SIG-M5 (cell line): ENCODE measurements at regions not wholly inside any gene's neighbourhood (a gene's known extent, or its start where the extent isn't known, plus 50 kb on each side); places are given as distances from the start of the nearest gene placed in this dataset.
"Not testable (repeated sequence)": the region's sequence is repeated elsewhere in the genome, so short reads cannot be mapped to it uniquely, and the experiment has no call there.

Experiments
- DNase-seq: peaks from one replicate; lab custom pipeline; 2025; lab: John Stamatoyannopoulos, UW

DNA sequence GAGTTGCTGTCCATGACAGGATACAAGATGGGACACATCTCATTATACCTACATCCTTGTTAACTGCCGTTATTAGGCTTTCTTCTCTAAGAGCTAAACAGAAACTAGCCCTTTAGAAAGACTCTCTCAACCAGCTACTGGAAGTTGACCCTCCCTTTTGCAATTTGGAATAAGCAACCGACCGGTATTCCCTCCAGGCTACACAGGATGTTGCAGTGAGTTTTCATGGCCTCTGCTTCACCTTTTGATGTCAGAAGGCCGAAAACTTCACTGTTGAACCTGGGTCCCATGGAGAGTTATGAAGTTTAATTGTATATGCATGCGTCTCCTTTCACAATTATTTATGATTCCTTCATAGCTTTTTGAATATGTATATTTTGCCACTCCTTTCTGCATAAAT is 1042.5 kb upstream of the SPRY2 start:
- no peak for DNase-seq

DNA sequence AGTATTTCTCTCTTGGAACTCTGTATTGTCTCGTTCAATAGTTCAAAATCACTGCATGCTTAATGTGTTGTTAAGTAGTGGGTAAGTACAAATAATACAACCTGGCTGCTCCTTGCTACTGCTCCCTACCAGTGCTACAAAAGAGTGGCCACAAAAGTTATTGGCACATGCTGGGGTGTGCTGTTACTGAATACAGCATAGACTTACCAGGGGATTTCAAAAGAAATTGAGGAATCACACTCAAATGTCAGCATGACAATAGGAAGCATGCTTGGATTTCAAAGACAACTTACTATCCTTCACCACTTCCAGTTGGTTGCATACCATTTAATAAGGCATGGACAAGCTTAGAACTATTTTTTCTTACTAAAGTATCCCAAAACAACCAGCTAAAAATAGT is 1041.3 kb upstream of the SPRY2 start:
- DNase-seq = no peak

DNA sequence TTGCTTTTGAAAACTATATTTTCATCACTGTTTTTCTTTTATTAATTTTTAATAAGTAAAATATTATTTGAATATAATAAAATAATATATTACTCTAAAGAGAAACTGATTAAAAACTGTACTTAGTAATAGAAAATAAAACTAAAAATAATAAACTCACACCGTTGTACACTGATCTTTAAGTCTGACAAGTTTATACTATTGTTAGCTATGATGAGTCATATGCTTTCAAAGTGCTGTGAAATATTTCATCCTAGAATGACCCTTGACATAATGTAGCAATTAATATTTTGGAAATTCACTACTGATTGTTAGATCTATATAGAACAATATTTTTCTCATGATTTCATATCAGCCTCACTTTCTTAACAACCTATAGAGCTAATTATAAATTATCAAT is 1040.6 kb upstream of the SPRY2 start:
- no peak for DNase-seq

DNA sequence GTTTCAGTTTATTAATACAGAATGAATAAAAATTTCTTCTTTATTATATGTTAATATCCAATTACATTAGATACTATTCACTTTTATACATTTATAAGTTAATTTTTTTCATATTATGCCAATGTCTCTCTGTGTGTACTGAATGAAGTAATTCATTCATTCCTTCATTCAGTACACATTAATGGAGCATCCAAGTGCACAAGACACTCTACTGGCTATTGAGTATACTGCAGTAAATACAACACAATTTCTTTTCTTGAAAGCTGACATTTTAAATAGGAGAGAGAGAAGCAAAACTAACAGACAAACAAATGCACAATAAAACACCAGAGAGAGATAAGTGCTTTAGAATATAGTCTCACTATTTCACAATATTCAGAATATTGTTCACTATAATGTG is 1038.3 kb upstream of the SPRY2 start:
- no peak for DNase-seq

DNA sequence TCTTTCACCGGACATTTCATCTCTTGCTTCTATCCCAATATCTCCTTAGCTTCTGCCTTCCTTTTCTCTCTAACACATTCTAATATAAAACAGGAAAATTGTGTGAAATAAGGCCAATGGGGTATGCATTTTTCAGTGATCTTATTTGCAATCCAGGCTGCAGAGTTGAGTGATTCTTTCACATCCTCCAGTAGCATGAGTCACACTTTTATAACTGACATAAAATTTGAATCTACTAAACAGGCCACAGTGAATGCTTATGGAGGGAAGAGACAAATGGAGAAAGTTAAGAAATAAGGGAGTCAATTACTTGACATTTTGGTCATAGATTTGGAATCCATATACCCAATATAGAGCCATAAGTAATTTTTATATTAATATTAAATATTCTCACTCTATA is 1037.0 kb upstream of the SPRY2 start:
- DNase-seq = no peak

DNA sequence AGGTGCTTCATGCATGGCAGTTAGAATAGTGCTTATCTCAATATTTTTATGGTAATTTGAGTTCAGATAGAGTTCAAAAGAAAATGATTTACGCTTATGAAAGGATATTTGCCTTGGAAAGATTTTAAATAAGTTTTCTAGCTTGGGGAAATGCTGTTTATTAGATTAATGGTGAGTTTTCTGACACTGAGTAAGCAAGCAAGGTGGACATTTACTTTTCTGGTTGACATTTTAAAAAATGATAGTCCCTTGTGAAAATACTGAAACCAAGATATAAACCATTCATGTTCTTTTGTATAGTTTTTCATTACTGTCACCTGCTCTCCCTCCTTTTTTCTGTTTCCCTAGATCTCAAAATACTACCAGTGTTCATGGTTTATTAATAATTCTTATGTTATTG is 1034.8 kb upstream of the SPRY2 start:
- no peak for DNase-seq

DNA sequence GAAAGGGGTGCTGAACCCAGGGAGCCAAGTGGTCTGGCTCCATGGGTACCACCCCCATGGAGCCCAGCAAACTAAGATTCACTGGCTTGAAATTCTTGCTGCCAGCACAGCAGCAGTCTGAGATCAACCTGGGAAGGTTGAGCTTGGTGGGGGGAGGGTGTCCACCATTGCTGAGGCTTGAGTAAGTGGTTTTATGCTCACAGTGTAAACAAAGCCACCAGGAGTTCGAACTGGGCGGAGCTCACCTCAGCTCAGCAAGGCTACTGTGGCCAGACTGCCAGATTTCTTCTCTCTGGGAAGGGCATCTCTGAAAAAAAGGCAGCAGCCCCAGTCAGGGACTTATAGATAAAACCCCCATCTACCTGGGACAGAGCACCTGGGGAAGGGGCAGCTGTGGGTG is 1021.8 kb upstream of the SPRY2 start:
- not testable (repeated sequence) for DNase-seq

DNA sequence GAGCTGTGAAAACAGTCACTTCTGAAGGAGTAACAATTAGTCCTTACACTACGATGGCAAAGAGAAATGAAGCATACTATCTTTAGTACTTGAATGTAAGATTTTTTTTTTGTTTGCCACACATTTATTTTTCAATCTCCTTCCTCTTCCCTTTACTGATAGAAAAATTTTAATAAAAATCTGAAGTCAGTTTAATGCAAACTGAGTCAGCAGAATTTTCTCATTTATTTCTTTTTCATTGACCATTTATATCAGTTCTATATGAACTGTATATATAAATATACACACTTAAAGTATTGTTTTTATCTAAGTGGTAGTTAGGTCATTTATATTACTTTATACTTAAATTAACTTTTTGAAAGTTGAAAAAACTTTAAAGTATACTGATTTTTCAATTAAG is 1009.1 kb upstream of the SPRY2 start:
- DNase-seq = no peak

DNA sequence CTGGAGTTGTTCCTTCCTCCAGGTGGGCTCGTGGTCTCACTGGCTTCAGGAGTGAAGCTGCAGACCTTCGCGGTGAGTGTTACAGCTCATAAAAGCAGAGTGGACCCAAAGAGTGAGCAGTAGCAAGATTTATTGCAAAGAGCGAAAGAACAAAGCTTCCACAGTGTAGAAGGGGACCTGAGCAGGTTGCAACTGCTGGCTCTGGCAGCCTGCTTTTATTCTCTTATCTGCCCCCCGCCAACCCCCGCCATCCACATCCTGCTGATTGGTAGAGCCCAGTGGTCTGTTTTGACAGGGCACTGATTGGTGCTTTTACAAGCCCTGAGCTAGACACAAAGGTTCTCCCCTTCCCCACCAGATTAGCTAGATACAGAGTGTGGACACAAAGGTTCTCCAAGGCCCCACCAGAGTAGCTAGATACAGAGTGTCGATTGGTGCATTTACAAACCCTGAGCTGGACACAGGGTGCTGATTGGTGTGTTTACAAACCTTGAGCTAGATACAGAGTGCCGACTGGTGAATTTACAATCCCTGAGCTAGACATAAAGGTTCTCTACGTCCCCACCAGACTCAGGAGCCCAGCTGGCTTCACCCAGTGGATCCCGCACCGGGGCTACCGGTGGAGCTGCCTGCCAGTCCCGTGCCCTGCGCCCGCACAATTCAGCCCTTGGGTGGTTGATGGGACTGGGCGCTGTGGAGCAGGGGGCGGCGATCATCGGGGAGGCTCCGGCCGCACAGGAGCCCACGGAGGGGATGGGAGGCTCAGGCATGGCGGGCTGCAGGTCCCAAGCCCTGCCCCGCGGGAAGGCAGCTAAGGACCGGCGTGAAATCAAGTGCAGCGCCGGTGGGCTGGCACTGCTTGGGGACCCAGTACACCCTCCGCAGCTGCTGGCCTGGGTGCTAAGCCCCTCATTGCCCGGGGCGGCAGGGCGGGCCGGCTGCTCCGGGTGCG is 999.5 kb upstream of the SPRY2 start:
- not testable (repeated sequence) for DNase-seq

DNA sequence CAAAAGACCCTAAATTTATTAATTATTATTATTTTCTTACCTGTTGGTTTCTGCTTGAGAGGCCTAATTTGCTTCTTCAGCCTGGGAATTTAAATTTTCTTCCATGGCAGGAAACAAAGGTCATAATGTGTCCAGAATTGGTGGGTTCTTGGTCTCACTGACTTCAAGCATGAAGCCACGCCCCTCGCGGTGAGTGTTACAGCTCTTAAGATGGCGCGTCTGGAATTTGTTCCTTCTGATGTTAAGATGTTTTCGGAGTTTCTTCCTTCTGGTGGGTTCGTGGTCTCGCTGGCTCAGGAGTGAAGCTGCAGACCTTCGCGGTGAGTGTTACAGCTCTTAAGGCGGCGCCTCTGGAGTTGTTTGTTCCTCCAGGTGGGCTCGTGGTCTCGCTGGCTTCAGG is 998.7 kb upstream of the SPRY2 start:
- DNase-seq = not testable (repeated sequence)

DNA sequence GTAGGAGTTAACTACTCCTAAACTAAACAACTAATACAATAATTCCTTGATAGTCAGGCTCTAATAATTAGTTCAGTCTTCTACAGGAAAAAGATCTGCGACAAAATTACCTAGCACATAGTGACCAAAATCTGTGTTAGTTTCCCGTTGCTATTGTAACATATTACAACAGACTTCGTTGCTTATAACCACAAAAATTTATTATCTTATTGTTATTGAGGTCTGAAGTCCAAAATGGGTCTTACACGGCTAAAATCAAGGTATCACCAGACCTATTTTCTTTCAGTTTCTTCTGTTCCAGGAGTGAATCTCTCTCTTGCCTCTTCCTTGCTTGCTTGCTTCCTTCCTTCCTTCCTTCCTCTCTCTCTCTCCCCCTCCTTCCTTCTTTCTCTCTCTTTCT is 993.6 kb upstream of the SPRY2 start:
- DNase-seq = no peak

DNA sequence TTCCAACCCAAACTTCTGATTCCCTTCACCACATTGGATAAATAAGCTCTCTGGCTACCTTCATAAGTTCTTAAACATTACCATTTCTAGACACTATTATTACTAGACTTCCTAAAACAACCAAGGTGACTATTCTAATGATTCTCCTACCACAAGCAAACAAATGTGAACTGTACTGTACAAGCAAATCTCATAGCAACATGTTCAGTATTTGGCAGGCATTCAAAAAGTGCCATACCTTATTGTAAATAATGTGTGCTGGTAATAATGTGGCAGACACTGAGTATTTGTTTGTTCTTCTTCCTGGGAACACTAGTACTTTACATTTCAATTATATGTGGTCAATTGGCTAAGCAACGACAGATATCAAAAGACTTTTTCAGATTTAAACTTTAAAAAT is 986.0 kb upstream of the SPRY2 start:
- DNase-seq = no peak

DNA sequence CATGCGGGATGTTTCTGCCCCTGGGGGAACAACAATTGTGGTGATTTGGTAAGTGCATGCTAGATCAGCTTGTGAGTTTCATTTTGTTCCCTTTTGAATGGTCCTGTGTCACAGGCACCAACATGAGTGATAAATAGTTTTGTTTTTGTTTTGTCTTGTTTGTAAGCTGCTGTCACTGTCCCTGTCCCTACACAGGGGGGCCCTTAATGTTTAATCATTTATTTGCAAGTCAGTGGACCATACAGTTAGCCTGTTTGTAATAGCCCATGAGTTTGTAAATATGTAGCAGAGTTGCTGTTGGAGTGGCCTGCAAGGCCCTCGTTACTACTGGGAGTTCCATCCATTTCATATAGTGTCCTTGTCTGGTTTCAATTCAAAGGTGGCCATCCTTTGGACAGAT is 979.6 kb upstream of the SPRY2 start:
- no peak for DNase-seq

DNA sequence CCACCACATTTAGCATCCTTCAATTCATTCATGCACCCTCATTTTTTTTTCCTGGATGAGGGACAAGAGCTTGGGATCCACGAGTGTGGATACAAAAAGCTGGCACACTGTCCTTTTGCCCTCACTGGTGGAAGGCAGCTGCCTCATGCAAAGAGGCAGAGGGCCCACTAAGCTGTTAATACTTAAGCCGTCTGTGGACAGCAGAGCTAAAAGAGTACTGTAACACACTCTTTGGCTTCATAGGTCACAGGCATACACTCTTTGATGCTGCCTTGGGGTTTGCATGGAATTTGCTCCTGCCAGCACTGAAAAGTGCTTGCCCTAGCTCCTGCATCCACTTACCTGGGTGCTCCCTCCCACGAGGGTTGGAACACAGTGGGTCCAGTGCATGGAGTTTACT is 978.4 kb upstream of the SPRY2 start:
- DNase-seq = no peak

DNA sequence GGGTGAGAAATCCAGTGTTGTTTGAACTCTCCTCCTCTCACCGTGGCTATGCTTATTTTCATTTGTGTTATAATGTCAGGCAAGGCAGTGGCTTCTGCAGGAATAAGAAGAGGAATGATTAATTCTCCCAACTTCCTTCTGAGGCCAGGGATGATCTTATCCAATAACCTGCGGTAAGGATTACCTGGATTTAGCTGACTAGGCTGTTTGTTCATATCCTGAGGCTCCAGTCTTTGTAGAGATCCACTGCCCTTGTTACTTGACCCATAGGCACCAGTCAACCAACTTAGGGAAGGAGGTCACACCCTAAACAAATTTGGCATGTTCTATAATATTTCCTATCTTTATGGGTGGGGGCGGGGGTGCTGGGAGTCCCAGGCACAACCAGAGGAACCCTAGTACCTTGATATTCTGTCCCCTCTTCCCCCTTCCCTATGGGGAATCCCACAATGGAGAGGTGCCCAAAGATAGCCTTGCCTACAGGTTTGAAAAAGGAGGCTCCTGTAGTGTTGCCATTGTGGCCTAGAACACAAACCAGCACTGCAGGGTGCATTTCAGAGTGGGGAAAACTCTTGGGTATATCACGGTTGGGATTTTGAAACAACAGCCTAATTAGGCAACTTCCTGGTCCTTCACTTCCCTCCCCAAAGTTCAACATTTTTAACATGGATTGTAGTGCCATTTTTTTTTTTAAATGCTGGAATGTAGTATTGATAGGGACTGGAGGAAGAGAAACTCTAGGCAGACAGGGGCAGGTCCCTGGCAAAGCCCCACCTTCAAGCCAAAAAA is 977.5 kb upstream of the SPRY2 start:
- no peak for DNase-seq

DNA sequence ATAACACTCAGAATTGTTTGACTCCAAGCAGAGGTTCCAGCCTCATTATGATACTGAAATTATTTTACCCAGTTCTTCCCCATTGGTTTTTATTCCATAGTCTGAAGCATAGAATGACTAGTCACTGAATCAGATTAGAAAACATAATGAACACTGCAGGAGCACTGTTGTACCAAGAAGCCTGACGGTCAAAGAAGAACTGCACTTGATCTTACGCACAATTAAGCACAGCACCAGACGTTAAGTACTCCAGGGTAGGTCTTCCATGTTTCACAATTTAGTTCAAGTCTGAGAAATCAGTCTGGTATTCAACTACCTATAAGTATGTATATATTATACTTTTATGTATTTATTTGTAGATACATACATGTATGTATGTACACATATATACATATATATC is 973.5 kb upstream of the SPRY2 start:
- DNase-seq = no peak

DNA sequence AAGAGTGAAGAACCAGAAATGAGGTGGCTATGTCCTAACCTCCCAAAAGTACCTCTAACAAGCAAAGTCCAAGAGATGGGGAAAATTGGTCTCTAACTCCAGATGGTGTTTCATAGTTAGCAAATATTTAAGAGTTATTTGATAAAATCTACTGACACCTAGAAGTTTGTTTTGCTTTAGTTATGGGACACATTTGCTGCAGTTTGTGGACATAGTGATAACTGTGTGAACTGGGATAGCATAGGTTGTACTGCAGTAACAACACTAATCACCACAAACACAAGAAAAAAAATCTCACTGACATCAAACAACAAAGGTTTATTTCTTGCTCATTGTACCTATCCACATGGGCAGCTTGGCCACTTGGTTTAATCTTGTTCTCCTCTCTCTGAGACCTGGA is 965.0 kb upstream of the SPRY2 start:
- no peak for DNase-seq

DNA sequence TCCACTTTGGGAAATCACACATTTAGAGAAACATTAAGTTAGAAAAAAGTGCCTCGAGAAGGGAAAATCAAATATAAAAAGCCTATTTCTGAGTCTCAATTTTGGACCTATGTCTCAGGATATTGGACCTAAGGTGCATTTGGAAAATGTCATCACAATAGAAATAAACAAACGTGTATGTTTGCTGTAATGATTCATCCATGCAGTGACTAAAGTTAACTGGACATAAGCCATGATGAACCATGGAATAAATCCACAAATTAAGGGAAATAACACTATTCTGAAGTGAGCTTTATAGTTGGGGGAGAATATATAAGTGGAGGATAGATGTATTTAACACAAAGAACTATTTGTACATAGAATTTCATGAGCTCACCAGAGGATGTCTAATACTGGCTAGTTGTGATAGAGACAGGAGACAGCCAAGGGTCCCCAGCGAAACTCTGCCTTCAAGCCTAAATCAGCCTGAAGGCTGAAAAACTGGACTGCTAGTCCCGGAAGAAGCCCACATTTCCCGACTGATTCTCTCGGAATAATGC is 963.3 kb upstream of the SPRY2 start:
- no peak for DNase-seq

DNA sequence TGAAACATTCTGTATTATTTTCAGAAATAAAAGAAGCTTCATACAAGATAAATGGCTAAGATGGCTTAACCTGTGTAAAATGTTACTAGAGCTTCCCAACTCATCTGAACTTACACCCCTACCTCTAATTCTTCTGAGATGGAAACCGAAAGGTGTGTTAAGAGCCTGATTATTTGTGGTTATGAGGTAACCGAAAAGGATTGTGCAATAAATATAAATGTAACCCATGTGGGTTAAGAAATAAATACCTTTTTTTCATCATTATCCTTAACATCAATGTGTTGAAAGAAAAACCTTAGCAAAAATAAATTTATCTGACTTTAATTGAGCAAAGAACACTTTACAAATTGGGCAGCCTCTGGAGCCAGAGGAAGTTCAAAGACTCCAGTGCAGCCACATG is 961.8 kb upstream of the SPRY2 start:
- no peak for DNase-seq

DNA sequence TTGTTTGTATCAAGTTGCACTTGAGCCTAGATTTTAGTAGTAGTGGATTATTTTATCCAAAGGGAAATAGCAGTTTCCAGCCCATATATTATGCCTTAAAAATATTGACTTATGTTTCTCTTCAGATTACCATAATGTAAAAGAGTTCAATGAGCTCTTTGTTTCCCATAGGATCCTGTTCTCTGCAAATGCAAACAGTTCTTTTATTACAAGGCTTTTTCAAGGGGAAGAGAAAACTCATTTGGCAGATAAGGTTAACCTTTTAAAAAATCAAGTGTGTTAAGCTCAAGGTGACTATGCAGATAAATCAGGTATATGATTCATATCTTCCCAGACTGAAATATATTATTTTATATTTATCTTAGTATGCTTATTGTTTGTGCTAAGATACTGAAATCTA is 961.2 kb upstream of the SPRY2 start:
- no peak for DNase-seq

DNA sequence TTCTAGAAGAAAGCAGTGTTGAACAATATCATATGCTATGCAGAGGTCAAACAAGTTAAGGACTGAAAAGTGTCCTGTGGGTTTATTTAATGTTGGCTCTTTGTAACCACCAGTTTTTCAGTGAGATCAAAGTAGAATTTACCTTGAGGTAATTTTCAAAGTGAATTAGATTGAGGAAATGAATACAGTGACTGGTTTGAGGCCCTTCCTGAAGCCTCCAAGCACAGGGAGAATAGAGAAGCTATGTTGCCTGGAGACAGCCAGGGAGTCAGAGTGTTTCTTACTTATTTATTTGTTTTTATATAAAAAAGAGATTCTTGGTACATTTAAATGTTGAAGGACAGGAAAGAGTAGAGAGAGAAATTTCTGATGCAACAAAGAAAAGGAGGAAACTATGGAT is 954.3 kb upstream of the SPRY2 start:
- no peak for DNase-seq

DNA sequence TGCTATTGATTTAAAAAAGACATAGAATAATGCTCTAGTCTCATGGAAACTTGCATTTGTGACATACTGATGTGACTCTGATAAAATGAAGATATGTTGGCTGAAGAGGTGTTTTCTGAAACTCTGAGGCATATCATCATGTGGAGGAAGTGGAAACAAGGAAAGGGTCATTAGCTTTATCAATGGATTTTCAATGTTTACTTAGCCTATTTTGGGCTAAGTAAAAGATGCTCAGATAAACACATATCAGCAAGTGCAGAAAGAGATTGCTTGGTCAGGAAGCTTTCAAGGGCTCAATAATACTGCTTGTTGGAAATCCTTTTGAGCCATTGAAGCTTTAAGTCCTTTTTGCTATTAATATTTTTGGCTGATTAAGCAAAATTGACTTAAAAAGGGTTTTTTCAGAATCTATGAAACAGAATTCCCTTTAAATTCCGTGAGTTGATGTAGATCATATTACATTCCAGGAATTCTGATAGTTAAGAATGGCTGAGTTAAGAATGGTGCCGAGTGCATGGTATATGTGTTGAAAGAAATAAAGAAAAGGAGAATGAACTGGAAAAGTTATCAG is 952.8 kb upstream of the SPRY2 start:
- DNase-seq = no peak

DNA sequence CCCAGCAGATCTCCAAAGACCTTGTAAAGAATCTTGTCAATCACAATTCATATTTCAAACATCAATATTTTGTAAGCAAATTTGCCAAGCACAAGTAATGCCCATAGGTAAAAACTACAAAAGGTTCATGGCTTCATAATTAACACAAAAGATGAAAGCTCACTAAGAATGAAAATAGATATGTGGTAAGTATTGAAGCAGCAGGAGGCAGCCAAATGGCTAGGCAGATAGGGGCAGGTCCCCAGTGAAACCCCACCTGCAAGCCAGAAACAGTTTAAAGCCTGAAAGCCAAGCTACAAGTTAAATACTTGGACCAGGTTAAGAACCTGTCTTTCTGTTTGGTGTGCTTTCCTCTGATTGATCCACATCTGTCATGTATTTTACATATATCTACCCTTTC is 942.6 kb upstream of the SPRY2 start:
- DNase-seq = no peak
